Stimulated activated CD8-positive, alpha-beta memory T cell treated with anti-CD3 and anti-CD28 coated beads, Interleukin-7, amount 100 ng/mL, for 4 hours (primary cell): ENCODE measurements at regions not wholly inside any gene's neighbourhood (a gene's known extent, or its start where the extent isn't known, plus 50 kb on each side); places are given as distances from the start of the nearest gene placed in this dataset.
"Not testable (repeated sequence)": the region's sequence is repeated elsewhere in the genome, so short reads cannot be mapped to it uniquely, and the experiment has no call there.

ENCODE experiments used
- DNase-seq, 2 donors: peaks; one replicate each; pipeline ENCODE4 v3.0.0-alpha.2; 2020; ENCODE audit warnings: low read depth in 2 of 2

DNA sequence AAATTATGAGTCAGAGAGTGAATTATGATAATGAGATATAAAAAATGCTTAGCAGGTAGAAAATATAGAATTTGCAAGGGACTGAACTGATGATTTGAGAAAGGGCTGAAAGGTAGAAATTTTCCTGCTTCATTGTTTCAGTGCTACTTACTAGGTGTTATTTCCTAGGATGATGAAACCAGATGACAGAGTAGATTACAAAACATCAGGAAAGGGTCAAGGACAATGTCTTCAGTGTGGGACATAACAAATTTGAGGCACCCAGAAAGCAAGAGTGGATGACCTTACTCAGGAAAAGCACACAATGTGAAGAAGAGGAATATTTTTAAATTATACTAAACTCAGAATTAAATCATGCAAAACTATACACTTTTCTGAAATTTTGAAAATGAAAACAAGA lies 102.1 kb downstream of the SHCBP1 start:
- no peak for DNase-seq

DNA sequence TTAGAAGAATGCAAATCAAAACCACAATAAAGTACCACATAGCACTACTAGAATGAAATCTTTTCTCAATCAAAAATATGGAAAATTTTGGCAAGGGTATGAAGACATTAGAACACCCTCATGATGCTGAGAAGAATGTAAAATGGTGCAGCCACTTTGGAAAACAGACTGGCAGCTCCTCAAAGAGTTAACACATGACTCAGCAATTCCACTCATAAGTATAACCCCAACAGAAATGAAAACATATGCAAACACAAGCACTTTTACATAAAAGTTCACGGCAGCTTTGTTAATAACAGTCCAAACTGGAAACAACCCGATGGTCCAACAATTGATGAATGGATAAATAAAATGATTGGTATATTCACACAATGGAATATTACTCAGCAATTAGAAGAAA lies 124.5 kb downstream of the SHCBP1 start:
- DNase-seq: no peak

DNA sequence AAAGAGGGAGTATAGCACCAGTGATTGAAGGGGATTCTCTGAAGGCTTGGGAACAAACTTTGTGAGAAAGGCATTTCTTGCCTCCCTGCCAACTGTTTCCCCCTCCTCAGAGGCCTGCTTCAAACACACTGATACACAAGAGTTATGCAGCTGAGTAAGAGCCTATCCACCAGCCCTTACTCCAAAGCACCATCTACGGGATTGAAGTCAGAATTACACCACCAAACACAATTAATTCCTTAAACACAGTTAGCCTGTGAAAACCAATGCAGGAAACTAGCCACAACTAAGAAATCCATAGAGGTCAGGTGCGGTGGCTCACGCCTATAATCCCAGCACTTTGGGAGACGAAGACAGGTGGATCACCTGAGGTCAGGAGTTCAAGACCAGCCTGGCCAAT lies 138.3 kb downstream of the SHCBP1 start:
- DNase-seq: no peak

DNA sequence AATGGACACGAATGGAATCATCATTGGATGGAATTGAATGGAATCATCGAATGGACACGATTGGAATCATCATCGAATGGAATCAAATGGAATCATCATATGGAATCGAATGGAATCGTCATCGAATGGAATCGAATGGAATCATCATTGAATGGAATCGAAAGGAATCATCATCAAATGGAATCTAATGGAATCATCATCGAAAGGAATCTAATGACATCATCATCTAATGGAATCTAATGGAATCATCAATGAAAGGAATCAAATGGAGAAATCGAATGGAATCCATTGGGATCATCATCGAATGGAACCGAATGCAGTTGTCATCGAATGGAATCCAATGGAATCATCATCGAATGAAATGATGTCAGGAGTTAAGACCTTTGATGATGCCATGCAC lies 154.9 kb downstream of the SHCBP1 start:
- no peak for DNase-seq

- DNase-seq: not testable (repeated sequence)
Measured at GRCh38 chr16:46454801-46455200, 166.4 kb downstream of the SHCBP1 start.

GRCh38 chr16:46428108-46429061 lies 192.8 kb downstream of the SHCBP1 start:
- DNase-seq: no peak

GRCh38 chr16:46427340-46428107 lies 193.7 kb downstream of the SHCBP1 start:
- DNase-seq: no peak

- no peak for DNase-seq
Measured at GRCh38 chr16:46426336-46426735, 194.8 kb downstream of the SHCBP1 start.

GRCh38 chr16:46404028-46404427 lies 217.2 kb downstream of the SHCBP1 start:
- no peak for DNase-seq

GRCh38 chr16:46398559-46398958 lies 222.6 kb downstream of the SHCBP1 start:
- DNase-seq: not testable (repeated sequence)

GRCh38 chr16:46396883-46397270 lies 224.3 kb downstream of the SHCBP1 start:
- not testable (repeated sequence) for DNase-seq

GRCh38 chr16:46396131-46396882 lies 224.9 kb downstream of the SHCBP1 start:
- DNase-seq: not testable (repeated sequence)

- DNase-seq: not testable (repeated sequence)
Measured at GRCh38 chr16:46395391-46395921, 225.7 kb downstream of the SHCBP1 start.

DNA sequence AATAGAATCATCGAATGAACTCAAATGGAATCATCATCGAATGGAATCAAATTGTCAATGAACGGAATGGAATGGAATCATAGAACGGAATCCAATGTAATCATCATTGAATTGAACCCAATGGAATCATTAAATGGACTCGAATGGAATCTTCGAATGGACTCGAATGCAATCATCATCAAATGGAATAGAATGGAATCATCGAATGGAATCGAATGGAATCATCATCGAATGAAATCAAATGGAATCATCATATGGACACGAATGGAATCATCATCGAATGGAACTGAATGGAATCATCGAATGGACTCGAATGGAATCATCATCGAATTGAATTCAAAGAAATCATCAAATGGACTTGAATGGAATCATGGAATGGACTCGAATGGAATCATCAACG lies 226.2 kb downstream of the SHCBP1 start:
- not testable (repeated sequence) for DNase-seq

DNA sequence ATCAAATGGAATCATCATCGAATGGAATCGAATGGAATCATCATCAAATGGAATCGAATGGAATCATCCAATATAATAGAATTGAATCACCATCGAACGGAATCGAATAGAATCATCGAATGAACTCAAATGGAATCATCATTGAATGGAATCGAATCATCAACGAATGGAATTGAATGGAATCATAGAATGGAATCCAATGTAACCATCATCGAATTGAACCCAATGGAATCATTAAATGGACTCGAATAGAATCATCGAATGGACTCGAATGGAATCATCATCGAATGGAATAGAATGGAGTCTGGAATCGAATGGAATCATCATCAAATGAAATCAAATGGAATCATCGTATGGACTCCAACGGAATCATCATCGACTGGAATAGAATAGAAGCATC lies 227.0 kb downstream of the SHCBP1 start:
- not testable (repeated sequence) for DNase-seq

GRCh38 chr16:46392930-46393722 lies 228.1 kb downstream of the SHCBP1 start:
- not testable (repeated sequence) for DNase-seq

DNA sequence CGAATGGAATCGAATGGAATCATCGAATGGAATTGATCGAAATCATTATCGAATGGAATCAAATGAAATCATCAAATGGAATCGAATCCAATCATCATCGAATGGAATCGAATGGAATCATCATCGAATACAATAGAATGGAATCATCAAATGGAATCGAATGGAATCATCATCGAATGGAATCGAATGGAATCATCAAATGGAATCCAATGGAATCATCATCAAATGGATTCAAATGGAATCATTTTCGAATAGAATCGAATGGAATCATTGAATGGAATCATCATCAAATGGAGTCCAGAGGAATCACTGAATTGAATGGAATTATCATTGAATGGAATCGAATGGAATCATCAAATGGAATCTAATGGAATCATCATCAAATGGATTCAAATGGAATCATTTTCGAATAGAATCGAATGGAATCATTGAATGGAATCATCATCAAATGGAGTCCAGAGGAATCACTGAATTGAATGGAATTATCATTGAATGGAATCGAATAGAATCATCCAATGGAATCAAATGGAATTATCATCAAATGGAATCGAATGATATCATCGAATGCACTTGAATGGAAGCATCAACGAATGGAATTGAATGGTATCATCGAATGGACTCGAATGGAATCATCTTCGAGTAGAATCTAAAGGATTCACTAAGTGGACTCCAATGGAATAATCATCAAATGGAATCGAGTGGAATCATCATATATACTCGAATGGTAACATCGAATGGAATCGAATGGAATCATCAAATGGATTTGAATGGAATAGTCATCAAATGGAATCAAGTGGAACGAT lies 230.3 kb downstream of the SHCBP1 start:
- not testable (repeated sequence) for DNase-seq

DNA sequence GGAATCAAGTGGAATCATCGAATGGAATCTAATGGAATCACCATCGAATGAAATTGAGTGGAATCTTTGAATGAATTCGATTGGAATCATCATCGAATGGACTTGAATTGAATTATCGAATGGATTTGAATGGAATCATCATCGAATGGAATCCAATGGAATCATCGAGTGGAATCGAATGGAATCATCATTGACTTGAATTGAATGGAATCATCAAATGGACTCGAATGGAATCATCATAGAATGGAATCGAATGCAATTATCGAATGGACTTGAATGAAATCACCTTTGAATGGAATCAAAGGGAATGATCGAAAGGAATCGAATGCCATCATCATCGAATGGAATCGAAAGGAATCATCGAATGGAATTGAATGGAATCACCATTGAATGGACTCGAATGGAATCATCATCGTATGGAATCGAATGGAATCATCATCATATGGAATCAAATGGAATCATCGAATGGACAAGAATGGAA lies 231.6 kb downstream of the SHCBP1 start:
- DNase-seq: peak; percentile 23 to 82

DNA sequence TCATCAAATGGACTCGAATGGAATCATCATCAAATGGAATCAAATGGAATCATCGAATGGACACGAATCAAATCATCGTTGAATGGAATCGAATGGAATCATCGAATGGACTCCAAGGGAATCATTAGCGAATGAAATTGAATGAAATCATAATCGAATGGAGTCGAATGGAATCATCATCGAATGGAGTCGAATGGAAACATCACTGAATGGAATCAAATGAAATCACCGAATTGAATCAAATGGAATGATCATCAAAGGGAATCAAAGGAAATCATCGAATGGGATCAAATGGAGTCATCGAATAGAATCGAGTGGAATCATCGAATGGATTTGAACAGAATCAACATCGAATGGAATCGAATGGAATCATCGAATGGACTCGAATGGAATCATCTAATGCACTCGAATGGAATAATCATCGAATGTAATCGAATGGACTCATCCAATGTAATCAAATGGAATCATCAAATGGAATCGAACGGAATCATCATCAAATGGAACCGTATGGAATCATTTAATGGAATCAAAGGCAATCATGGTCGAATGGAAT lies 232.2 kb downstream of the SHCBP1 start:
- DNase-seq: not testable (repeated sequence)
